Upper lobe of right lung (tissue), 1 donor: ENCODE measurements at regions not wholly inside any gene's neighbourhood (a gene's known extent, or its start where the extent isn't known, plus 50 kb on each side); places are given as distances from the start of the nearest gene placed in this dataset.

Experiments
- ATAC-seq: fragments of 200-7000 bp; cut with Tn5 transposase; one replicate; pipeline ENCODE4 v1.9.1; 2020; ENCODE audit warnings: mild to moderate bottlenecking, moderate library complexity
- DNase-seq: peaks from one replicate; pipeline ENCODE4 v3.0.0-alpha.2; 2020
- H3K27ac ChIP-seq: fragments of 200-600 bp; one replicate; pipeline ENCODE4 v1.8.0; 2022
- H3K27me3 ChIP-seq: fragments of 200-600 bp; one replicate; pipeline ENCODE4 v1.8.0; 2022; ENCODE audit warnings: mild to moderate bottlenecking
- H3K36me3 ChIP-seq: fragments of 200-600 bp; one replicate; pipeline ENCODE4 v1.8.0; 2022
- H3K4me1 ChIP-seq: fragments of 200-600 bp; one replicate; pipeline ENCODE4 v1.8.0; 2022
- H3K4me3 ChIP-seq: fragments of 200-600 bp; one replicate; pipeline ENCODE4 v1.8.0; 2022; ENCODE audit warnings: mild to moderate bottlenecking
- H3K9me3 ChIP-seq: fragments of 200-600 bp; one replicate; pipeline ENCODE4 v1.8.0; 2022
- CTCF ChIP-seq: fragments of 200-600 bp; IDR thresholded peaks from one replicate; pipeline ENCODE4 v1.8.0; 2022; ENCODE audit warnings: antibody characterized with exemption
- intact Hi-C: fragments of 100-400 bp; cut with DNase I; formaldehyde crosslinking; loops from one replicate; pipeline ENCODE4 v1.11.0; 2022
- donor health status: DM: no; HTN: yes; CAD: no; lungs with severe emphysema.

- intact Hi-C loops: no loop called here
- DNase-seq: no peak
- Histone ChIP-seq H3K9me3 (no peaks in the 10 kb centered on the region), H3K27ac (no peak overlapping the region), H3K27me3 (no peaks in the 10 kb centered on the region), H3K4me1 (no peaks in the 10 kb centered on the region), H3K4me3 (no peak overlapping the region), H3K36me3 (no peaks in the 10 kb centered on the region)
- ATAC-seq: no peak
- no peak for TF ChIP-seq CTCF
These were observed 88.0 kb upstream of the LRRC7 start for GRCh38 chr1:69479734-69480133.

- no peaks in the 10 kb centered on the region for H3K9me3 ChIP-seq
- H3K4me3 ChIP-seq: no peak overlapping the region
- TF ChIP-seq CTCF: no peak
- H3K27ac ChIP-seq: no peak overlapping the region
- ATAC-seq: no peak
- no peak for DNase-seq
- no peaks in the 10 kb centered on the region for H3K27me3 ChIP-seq
- no peaks in the 10 kb centered on the region for H3K4me1 ChIP-seq
- intact Hi-C loops: no loop called here
- no peaks in the 10 kb centered on the region for H3K36me3 ChIP-seq
These were observed 84.5 kb upstream of the LRRC7 start for GRCh38 chr1:69483246-69483645.

GRCh38 chr1:69485616-69486015 lies 82.1 kb upstream of the LRRC7 start:
- DNase-seq (no peak), ATAC-seq (no peak)
- Histone ChIP-seq H3K27ac (no peak overlapping the region), H3K4me3 (no peak overlapping the region), H3K4me1 (no peaks in the 10 kb centered on the region), H3K9me3 (no peaks in the 10 kb centered on the region), H3K27me3 (no peaks in the 10 kb centered on the region), H3K36me3 (no peaks in the 10 kb centered on the region)
- intact Hi-C loops: no loop called here
- TF ChIP-seq CTCF: no peak

GRCh38 chr1:69491416-69491815 lies 76.3 kb upstream of the LRRC7 start:
- ATAC-seq (no peak), DNase-seq (no peak)
- Histone ChIP-seq H3K4me3 (no peak overlapping the region), H3K27me3 (no peaks in the 10 kb centered on the region), H3K9me3 (no peaks in the 10 kb centered on the region), H3K4me1 (no peaks in the 10 kb centered on the region), H3K27ac (no peak overlapping the region), H3K36me3 (no peaks in the 10 kb centered on the region)
- intact Hi-C loops: no loop called here
- TF ChIP-seq CTCF: no peak

- Histone ChIP-seq H3K4me3 (no peak overlapping the region), H3K9me3 (no peaks in the 10 kb centered on the region), H3K27me3 (no peaks in the 10 kb centered on the region), H3K4me1 (no peaks in the 10 kb centered on the region), H3K36me3 (no peaks in the 10 kb centered on the region), H3K27ac (no peak overlapping the region)
- intact Hi-C loops: no loop called here
- no peak for DNase-seq
- no peak for TF ChIP-seq CTCF
- no peak for ATAC-seq
These were observed 75.4 kb upstream of the LRRC7 start for GRCh38 chr1:69492286-69492685.

GRCh38 chr1:69494221-69494620 lies 73.5 kb upstream of the LRRC7 start:
- Histone ChIP-seq H3K27ac (no peak overlapping the region), H3K27me3 (no peaks in the 10 kb centered on the region), H3K4me1 (no peaks in the 10 kb centered on the region), H3K4me3 (no peak overlapping the region), H3K9me3 (no peaks in the 10 kb centered on the region), H3K36me3 (no peaks in the 10 kb centered on the region)
- intact Hi-C loops: no loop called here
- ATAC-seq (no peak), DNase-seq (no peak)
- TF ChIP-seq CTCF: no peak
